Sigmoid colon (tissue), 6 donors: ENCODE measurements at regions not wholly inside any gene's neighbourhood (a gene's known extent, or its start where the extent isn't known, plus 50 kb on each side); places are given as distances from the start of the nearest gene placed in this dataset.

Experiments
- DNase-seq: peaks from one replicate; pipeline ENCODE4 v3.0.0-alpha.2; 2019
- H3K27ac ChIP-seq, 4 donors: fragments of 200-600 bp; sonication (generic); one replicate each; pipeline ENCODE4 v1.5.1; 2016 to 2019; ENCODE audit warnings: mild to moderate bottlenecking in 1 of 4
- H3K27me3 ChIP-seq, 3 donors: fragments of 200-600 bp; sonication (generic); one replicate each; pipeline ENCODE4 v1.5.1; 2019; ENCODE audit warnings: mild to moderate bottlenecking in 1 of 3
- H3K36me3 ChIP-seq, 4 donors: fragments of 200-600 bp; sonication (generic); one replicate each; pipeline ENCODE4 v1.5.1; 2016 to 2019
- H3K4me1 ChIP-seq, 4 donors: fragments of 200-600 bp; sonication (generic); one replicate each; pipeline ENCODE4 v1.5.1; 2017 to 2019
- H3K4me3 ChIP-seq, 4 donors: fragments of 200-600 bp; sonication (generic); one replicate each; pipeline ENCODE4 v1.5.1; 2017 to 2019; ENCODE audit warnings: mild to moderate bottlenecking in 2 of 4, moderate library complexity in 1 of 4
- H3K9me3 ChIP-seq, 4 donors: fragments of 200-600 bp in 3 of 4; sonication (generic) in 3 of 4; one replicate each; pipeline versions ENCODE4 v1.5.1 to v1.6.1; 2013 to 2019
- CTCF ChIP-seq, 4 experiments: fragments of 450-650 bp in 3 of 4; fragments of 200-600 bp in 1 of 4; IDR thresholded peaks; one replicate each; pipeline ENCODE4 v1.5.1; 2016 to 2019; ENCODE audit warnings: antibody characterized with exemption in 4 of 4, mild to moderate bottlenecking in 3 of 4, moderate library complexity in 2 of 4
- EP300 ChIP-seq, 4 donors: sonication (generic); formaldehyde crosslinking; IDR thresholded peaks; one replicate each; pipeline ENCODE4 v1.6.1; 2017; ENCODE audit warnings: antibody characterized with exemption in 4 of 4
- POLR2A ChIP-seq, 2 donors: fragments of 450-650 bp; IDR thresholded peaks; one replicate each; pipeline ENCODE4 v1.6.1; 2016; ENCODE audit warnings: antibody characterized with exemption in 2 of 2, mild to moderate bottlenecking in 2 of 2, moderate library complexity in 2 of 2
- POLR2AphosphoS5 ChIP-seq, 4 donors: sonication (generic); formaldehyde crosslinking; IDR thresholded peaks; one replicate each; pipeline ENCODE4 v1.6.1; 2017; ENCODE audit warnings: antibody characterized with exemption in 4 of 4
- WGBS, 2 donors: extraction: QIAGEN DNeasy Blood & Tissue Kit; methylation state at CpG; one replicate each; pipeline ENCODE4 v1.1.7; 2013; 5-methylcytosine and 5-hydroxymethylcytosine counted together
- intact Hi-C: fragments of 100-400 bp; cut with DNase I; formaldehyde crosslinking; loops from one replicate; pipeline ENCODE4 v1.15.1; 2023
- donor health status: healthy with polysubstance abuse.
- donor health status: healthy.

- Histone ChIP-seq H3K27me3 (no peaks in the 10 kb centered on the region), H3K4me1 (no peaks in the 10 kb centered on the region), H3K9me3 (no peaks in the 10 kb centered on the region), H3K27ac (no peak overlapping the region), H3K4me3 (no peak overlapping the region), H3K36me3 (no peaks in the 10 kb centered on the region)
- TF ChIP-seq CTCF (IDR thresholded peaks at IDR 0.05) (no peak), POLR2A (IDR thresholded peaks at IDR 0.05) (no peak), POLR2AphosphoS5 (IDR thresholded peaks at IDR 0.05) (no peak), EP300 (IDR thresholded peaks at IDR 0.05) (no peak)
- 71 to 75% methylated on average over 5 of the region's 5 CpGs for WGBS, 2 donors
- no peak for DNase-seq
- intact Hi-C loops = no loop called here
Observed at GRCh38 chr2:113829761-113830160, 60.1 kb upstream of the ACTR3 start.

GRCh38 chr2:113829270-113829669 lies 60.6 kb upstream of the ACTR3 start:
- H3K4me3 ChIP-seq = no peak overlapping the region
- WGBS, 2 donors = 97% methylated on average over 2 of the region's 2 CpGs
- intact Hi-C loops = no loop called here
- H3K4me1 ChIP-seq = no peaks in the 10 kb centered on the region
- H3K27ac ChIP-seq = no peak overlapping the region
- TF ChIP-seq POLR2A (IDR thresholded peaks at IDR 0.05) = no peak
- no peak for TF ChIP-seq CTCF (IDR thresholded peaks at IDR 0.05)
- TF ChIP-seq POLR2AphosphoS5 (IDR thresholded peaks at IDR 0.05) = no peak
- no peak for TF ChIP-seq EP300 (IDR thresholded peaks at IDR 0.05)
- no peaks in the 10 kb centered on the region for H3K27me3 ChIP-seq
- no peaks in the 10 kb centered on the region for H3K9me3 ChIP-seq
- no peaks in the 10 kb centered on the region for H3K36me3 ChIP-seq
- DNase-seq = no peak

DNA sequence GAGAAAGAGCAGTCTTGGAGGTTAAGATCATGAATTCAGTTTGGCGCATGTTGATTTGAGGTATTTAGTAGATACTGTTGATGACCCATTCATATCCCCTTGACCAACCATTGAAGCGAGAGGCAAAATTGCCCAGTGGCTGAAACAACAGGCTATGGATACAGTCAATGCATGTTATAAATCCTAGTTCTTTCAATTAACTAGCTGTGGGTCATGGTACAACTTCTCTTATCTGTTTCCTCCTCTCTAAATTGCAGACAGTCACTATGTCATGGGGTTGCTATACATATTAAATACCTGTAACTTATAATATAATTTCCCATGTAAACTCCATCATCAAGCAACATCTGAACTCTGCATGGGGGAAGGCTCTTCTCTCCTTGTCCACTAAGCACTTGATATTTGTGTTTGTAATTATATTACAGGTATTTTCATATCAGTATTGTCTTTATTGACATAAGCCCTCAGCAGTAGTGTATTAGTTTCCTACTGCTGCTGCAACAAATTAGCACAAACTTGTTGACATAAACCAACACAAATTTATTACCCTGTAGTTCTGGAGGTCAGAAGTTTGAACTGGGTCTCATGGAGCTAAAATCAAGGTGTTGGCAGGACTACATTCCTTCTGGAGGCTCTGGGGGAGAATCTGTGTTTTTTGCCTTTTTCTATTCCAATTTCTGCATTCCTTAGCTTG lies 61.7 kb upstream of the ACTR3 start:
- H3K4me3 ChIP-seq = no peak overlapping the region
- 96 to 97% methylated on average over 2 of the region's 2 CpGs for WGBS, 2 donors
- no peak for DNase-seq

GRCh38 chr2:113827426-113827825 lies 62.5 kb upstream of the ACTR3 start:
- Histone ChIP-seq H3K9me3 (no peaks in the 10 kb centered on the region), H3K36me3 (no peaks in the 10 kb centered on the region), H3K27ac (no peak overlapping the region), H3K4me1 (no peaks in the 10 kb centered on the region), H3K27me3 (no peaks in the 10 kb centered on the region), H3K4me3 (no peak overlapping the region)
- TF ChIP-seq POLR2AphosphoS5 (IDR thresholded peaks at IDR 0.05) = no peak
- no peak for TF ChIP-seq EP300 (IDR thresholded peaks at IDR 0.05)
- intact Hi-C loops = no loop called here
- DNase-seq = no peak
- WGBS, 2 donors = 94 to 97% methylated on average over 2 of the region's 2 CpGs

More for the DNA sequence above, 61.7 kb upstream of the ACTR3 start:
- TF ChIP-seq EP300 (IDR thresholded peaks at IDR 0.05) (no peak), CTCF (IDR thresholded peaks at IDR 0.05) (no peak), POLR2AphosphoS5 (IDR thresholded peaks at IDR 0.05) (no peak), POLR2A (IDR thresholded peaks at IDR 0.05) (no peak)
- Histone ChIP-seq H3K36me3 (no peaks in the 10 kb centered on the region), H3K27ac (no peak overlapping the region), H3K9me3 (no peaks in the 10 kb centered on the region), H3K27me3 (no peaks in the 10 kb centered on the region), H3K4me1 (no peaks in the 10 kb centered on the region)
- intact Hi-C loops = no loop called here

GRCh38 chr2:113826346-113827285 lies 63.3 kb upstream of the ACTR3 start:
- H3K9me3 ChIP-seq = no peaks in the 10 kb centered on the region
- intact Hi-C loops = no loop called here
- DNase-seq = no peak
- no peak overlapping the region for H3K27ac ChIP-seq
- no peak overlapping the region for H3K4me3 ChIP-seq
- no peaks in the 10 kb centered on the region for H3K27me3 ChIP-seq
- no peaks in the 10 kb centered on the region for H3K4me1 ChIP-seq
- TF ChIP-seq POLR2A (IDR thresholded peaks at IDR 0.05) (no peak), POLR2AphosphoS5 (IDR thresholded peaks at IDR 0.05) (no peak), CTCF (IDR thresholded peaks at IDR 0.05) (no peak), EP300 (IDR thresholded peaks at IDR 0.05) (no peak)
- no peaks in the 10 kb centered on the region for H3K36me3 ChIP-seq
- WGBS, 2 donors = 87% methylated on average over 4 of the region's 4 CpGs
